Stromal cell of bone marrow (primary cell): ENCODE measurements at regions not wholly inside any gene's neighbourhood (a gene's known extent, or its start where the extent isn't known, plus 50 kb on each side); places are given as distances from the start of the nearest gene placed in this dataset.
A peak's percentile ranks its signal among the peaks of the same experiment; 100 is the strongest.
"Not testable (repeated sequence)": the region's sequence is repeated elsewhere in the genome, so short reads cannot be mapped to it uniquely, and the experiment has no call there.

Source experiments
- DNase-seq: peaks from one replicate; pipeline ENCODE4 v3.0.0-alpha.2; 2012; ENCODE audit warnings: low read depth

DNA sequence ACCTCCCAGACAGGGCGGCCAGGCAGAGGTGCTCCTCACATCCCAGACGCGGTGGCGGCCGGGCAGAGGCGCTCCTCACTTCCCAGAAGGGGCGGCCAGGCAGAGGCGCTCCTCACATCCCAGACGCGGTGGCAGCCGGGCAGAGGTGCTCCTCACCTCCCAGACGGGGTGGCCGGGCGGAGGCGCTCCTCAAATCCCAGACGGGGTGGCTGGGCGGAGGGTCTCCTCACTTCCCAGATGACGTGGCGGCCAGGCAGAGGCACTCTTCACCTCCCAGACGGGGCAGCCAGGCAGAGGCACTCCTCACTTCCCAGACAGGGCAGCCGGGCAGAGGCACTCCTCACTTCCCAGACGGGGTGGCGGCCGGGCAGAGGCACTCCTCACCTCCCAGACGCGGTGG lies 247.7 kb upstream of the USP9Y start:
- DNase-seq, result not testable (repeated sequence)

- no peak for DNase-seq
These were observed 241.1 kb upstream of the USP9Y start for GRCh38 chrY:12459965-12460364.

DNA sequence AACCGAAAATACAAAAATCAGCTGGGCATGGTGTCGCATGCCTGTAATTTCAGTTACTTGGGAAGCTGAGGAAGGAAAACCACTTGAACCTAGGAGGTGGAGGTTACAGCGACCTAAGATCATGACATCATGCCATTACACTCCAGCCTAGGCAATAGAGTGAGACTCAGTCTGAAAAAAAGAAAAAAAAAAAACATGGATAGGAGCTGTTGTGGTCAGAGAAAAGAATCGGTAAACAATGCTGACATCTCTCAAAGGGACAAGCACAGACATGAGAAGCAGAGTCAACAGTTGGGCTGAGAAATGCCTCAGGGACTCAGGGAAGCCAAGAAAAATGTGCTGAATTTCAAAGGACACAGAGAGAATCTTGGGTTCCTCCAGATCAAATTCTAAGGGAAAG lies 236.9 kb upstream of the USP9Y start:
- DNase-seq, result no peak

DNA sequence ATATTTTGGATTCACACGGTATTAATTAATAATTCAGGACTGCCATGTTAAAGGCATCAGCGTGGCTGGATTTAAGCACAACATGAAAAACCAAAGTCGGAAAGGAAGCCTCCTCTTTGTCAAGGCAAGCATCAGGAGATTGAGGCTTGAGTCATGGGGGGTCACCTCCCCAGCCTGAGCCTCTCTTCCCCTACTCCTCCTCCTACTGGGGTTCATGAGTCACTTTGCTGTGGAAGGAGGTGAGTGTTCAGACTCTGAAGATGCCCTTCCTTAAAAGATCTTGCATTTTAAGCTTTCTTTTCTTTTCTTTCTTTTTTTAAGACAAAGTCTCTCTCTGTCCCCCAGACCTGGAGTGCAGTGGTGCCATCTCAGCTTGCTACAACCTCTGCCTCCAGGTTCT lies 235.3 kb upstream of the USP9Y start:
- DNase-seq, result no peak

- no peak for DNase-seq
These were observed 231.9 kb upstream of the USP9Y start for GRCh38 chrY:12469081-12469480.

GRCh38 chrY:12474472-12474871 lies 226.6 kb upstream of the USP9Y start:
- DNase-seq, result no peak

- DNase-seq, result no peak
These were observed 221.6 kb upstream of the USP9Y start for GRCh38 chrY:12479382-12479781.

- DNase-seq, result no peak
These were observed 217.6 kb upstream of the USP9Y start for GRCh38 chrY:12483394-12483793.

DNA sequence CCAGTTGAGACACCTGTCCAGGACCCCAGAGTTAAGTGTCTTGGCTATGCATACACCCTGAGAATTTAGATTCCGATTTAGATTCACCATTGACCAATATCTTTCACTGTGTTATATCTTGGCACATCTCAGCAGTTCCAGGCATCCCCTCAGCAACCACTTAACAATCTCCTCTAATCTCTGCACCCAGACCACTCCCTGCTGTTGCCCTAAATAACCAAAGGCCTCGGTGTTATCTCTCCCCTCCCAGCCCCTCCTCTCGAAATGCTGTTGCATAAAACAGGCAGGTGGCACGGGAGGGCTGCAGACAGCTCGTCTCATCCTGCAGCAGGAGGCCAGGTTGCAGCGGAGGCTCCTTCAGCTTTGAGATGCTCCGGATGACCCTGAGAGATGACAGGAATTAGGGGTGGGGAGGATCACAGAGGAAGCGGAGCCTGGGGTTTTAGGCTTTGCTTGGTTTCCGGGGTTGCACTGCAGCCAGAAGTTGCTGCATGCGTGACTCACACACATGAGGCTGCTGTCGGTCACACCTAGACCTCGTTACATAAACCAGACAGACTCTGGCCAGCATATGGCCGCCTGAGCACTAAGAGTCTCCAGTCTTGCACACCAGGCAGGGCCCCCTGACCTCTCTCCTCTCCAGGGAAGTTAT lies 210.3 kb upstream of the USP9Y start:
- no peak for DNase-seq

DNA sequence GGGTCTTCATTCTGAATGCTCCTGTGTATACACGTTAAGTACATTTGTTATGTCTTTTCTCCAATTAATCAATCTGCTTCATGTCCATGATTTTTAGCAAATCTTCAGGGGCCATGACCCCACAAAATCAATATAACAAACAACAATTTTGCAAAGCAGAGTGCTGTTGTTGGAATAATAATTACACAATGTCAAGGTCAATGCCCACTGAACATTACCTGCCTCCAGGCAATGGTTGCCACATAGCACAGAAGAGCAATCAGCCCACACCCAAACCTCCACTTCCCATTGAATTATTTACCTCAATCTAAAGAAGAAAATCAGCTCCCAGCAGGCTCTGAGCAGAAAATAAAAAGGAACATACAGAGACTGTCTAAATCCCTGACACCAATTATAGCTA lies 208.8 kb upstream of the USP9Y start:
- no peak for DNase-seq

DNA sequence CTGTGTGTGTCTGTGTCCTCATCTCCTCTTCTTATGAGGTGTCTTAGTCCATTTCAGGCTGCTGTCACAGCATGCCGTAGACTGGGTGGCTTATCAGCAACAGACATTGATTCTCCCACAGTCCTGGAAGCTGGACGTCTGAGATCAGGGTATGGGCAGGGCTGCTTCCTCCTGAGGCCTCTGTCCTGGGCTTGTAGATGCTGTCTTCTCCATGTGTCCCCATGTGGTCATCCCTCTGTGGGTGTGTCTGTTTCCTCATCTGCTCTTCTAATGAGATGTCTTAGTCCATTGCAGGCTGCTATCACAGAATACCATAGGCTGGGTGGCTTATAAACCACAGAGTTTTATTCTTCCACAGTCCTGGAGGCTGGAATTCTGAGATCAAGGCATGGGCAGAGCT lies 205.0 kb upstream of the USP9Y start:
- no peak for DNase-seq

DNA sequence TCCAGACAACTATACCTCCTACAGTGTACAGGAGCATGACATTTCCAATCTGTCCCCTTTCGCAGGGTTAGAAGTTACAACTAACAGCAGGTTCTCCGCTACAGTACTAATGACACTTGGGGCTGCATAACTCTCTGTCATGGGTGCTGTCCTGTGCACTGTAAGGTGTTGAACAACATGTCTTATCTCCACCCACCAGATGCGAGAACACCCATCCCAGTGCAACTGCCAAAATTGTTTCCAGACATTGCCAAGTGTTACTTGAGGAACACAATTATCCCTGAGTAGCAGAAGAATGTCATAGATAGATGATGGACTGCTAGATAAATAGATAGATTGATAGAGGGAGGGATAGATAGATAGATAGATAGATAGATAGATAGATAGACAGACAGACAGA lies 200.9 kb upstream of the USP9Y start:
- no peak for DNase-seq

GRCh38 chrY:12504028-12504427 lies 197.0 kb upstream of the USP9Y start:
- not testable (repeated sequence) for DNase-seq

GRCh38 chrY:12517338-12517737 lies 183.7 kb upstream of the USP9Y start:
- no peak for DNase-seq

DNA sequence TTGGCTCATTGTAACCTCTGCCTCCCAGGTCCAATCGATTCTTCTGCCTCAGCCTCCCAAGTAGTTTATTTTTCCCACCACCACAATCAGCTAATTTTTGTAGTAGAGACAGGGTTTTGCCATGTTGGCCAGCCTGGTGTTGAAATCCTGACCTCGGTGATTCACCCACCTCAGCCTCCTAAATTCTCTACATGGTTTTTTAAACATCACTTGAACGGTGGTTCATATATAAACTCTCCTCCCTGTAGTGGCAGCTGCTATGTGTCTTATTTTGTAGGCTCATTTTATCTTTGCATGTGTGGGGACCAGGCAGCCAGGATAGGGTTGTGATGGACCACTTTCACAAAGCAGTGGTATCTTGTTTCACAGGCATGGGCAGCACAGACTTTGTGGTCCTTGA lies 175.8 kb upstream of the USP9Y start:
- DNase-seq, result no peak

DNA sequence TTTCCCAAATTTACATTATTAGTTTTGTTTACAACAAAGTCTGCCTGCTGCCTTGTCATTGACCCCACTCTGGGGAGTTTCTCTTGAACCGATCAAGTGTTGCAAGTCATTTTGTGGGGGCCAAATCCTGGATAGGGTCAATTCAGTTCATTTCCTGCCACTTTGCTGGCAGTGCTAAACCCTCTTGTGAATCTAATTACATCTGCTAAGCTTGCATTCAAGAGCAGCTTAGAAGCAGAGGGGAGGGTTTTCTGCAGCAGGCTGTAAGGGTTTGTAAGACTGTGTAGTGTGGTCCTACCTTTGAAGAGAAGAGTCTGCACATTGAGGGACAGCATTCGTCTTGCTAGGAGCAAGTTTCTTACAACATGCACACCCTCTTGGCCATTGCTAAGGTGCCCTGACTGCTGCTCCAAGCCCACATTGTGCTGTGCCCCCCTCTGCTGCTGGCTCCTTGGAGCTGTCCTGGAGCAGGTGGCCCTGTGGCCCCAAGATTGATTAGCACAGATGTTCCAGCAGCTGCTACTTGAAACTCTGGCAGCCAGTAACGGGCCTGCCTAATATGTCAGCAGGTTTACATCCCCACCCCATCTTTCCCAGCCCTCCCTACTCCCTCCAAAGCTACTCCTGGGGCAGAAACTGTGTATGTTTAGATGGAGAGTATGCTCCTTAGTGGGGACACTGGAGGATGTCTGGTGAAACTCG lies 174.5 kb upstream of the USP9Y start:
- DNase-seq, result no peak

DNA sequence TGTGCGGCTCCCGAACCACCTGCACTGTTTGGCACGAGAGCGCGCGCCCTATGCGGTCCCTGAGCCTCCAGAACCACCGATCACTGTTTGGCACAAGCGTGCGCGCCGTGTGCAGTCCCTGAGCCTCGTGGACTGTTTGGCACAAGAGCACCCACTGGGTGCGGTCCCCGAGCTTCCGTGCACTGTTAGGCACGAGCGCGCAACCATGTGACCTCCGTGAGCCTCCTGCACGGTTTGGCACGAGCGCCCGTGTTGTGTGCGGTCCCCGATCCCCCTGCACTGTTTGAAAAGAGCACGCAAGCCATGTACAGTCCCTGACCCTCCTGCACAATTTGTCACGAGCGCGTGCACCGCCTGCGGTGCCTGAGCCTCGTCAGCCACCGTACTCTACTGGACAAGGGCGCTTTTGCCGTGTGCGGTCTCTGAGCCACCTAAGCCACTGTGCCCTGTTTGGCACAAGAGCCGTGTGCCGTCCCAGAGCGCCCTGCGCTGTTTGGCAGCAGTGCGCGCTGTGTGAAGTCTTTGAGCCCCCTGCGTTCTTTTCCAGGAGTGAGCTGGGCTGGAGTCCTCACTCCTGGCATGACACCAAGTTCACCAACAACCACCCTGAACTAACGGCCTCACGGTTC lies 163.7 kb upstream of the USP9Y start:
- no peak for DNase-seq

DNA sequence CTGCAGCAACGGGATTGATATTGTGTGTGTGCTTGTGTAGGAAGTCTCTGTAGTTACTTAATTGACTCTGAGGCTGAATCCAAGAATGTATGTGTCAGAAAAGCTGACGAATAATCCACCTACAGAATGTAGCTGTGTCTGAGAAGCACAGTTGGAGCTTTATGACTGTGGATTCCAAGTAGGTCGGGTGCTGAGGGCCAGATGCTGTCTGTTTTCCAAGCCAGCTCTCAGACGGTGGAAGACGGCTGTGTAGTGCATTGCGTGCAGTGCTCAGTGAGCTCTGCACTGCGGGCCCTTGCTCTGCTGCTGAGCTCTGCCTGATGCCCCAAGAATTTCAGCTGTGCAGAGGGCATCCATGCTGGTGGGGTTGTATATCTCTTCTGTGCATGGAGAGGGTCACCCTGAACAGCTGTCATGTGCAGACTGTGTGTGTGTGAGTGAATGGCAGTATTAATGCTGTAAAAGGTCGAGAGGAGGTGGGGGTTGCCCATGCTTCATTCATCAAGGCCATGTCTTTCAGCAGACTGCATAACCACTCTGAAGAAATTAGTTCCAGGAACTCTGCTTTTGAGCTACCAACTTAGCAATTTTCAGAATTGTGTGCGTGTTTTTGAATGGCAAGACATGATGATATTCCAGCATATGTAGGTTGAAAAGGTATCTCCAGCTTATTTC lies 154.1 kb upstream of the USP9Y start:
- no peak for DNase-seq

GRCh38 chrY:12552471-12553283 lies 148.4 kb upstream of the USP9Y start:
- peak; percentile 12 for DNase-seq

DNA sequence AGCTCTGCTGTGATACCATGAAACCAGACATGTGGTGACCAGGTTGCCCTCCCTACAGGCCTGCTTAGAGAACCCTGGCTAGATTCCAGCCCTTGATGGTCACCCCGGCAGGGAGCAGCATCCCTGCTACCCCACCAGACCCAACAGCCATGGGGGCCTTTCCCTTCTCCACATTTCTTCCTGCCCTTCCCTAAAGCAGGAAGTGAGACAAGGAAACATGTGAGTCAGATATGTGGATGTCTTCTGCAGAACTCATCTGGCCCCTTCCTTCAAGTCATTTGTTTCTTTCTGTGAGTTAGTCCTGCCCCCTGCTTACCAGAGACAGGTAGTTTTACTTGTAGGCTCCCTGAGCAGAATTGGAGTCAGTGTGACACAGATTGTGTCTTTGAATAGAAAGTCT lies 147.1 kb upstream of the USP9Y start:
- no peak for DNase-seq

- peak; percentile 30 for DNase-seq
These were observed 146.0 kb upstream of the USP9Y start for GRCh38 chrY:12555005-12555404.

DNA sequence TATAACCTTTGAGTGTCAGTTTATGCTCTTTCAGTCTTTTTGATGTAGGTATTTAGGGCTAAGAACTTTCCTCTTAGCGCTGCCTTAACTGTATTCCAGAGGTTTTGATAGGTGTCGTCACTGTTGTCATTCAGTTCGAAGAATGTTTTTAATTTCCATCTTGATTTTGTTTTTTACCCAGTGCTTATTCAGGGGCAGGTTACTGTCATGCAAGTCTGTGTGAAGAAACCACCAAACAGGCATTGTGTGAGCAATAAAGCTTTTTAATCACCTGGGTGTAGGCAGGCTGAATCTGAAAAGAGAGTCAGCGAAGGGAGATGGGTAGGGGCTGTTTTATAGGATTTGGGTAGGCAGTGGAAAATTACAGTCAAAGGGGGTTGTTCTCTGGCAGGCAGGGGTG lies 142.0 kb upstream of the USP9Y start:
- no peak for DNase-seq
